ENCODE measurements at regions not wholly inside any gene's neighbourhood (a gene's known extent, or its start where the extent isn't known, plus 50 kb on each side); places are given as distances from the start of the nearest gene placed in this dataset.

DNA sequence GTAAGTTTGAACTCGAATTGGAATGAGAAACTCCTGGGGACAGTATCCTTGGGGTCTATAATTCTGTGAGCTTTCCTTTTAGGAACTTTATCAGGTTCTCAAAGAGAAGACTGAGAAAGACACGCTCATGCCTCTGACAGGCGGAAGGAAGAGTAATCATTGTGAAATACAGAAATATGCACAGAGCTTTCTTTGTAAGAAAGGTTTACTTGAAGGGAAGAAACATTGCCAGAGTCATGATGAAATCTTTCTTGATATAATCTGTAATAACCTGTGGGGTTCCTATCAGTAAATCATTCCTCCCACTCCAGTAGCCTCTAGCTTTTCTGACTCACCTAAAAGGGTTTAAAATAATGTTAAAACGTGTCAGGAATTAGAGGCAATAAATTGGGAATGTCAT is 83.6 kb upstream of the CCDC39 start:
- TF ChIP-seq CTCF (conservative IDR thresholded peaks at IDR 0.05; ENCODE audit: low read depth, low read length) (no peak), EZH2 (IDR thresholded peaks at IDR 0.05; ENCODE audit: borderline replicate concordance, low read depth, low read length, poor library complexity, severe bottlenecking) (no peak)

All from A673 (cell line).